Mucosa of descending colon (tissue), 3 donors: ENCODE measurements at regions not wholly inside any gene's neighbourhood (a gene's known extent, or its start where the extent isn't known, plus 50 kb on each side); places are given as distances from the start of the nearest gene placed in this dataset.

Experiments used
- ATAC-seq: fragments of 200-7000 bp; cut with Tn5 transposase; one replicate; pipeline ENCODE4 v1.9.1; 2020; ENCODE audit warnings: mild to moderate bottlenecking, moderate library complexity
- DNase-seq, 3 donors: peaks; one replicate each; pipeline ENCODE4 v3.0.0-alpha.2; 2020
- H3K36me3 ChIP-seq: fragments of 200-600 bp; one replicate; pipeline ENCODE4 v1.8.0; 2021; ENCODE audit warnings: low read depth, mild to moderate bottlenecking
- H3K4me1 ChIP-seq: fragments of 200-600 bp; one replicate; pipeline ENCODE4 v1.8.0; 2021; ENCODE audit warnings: low read depth, mild to moderate bottlenecking
- H3K4me3 ChIP-seq: fragments of 200-600 bp; one replicate; pipeline ENCODE4 v1.8.0; 2021; ENCODE audit warnings: mild to moderate bottlenecking
- H3K9me3 ChIP-seq: fragments of 200-600 bp; one replicate; pipeline ENCODE4 v1.8.0; 2021; ENCODE audit warnings: mild to moderate bottlenecking
- intact Hi-C, 2 donors: fragments of 100-400 bp; cut with DNase I in 1 of 2; cut with micrococcal nuclease in 1 of 2; formaldehyde crosslinking; loops; one replicate each; pipeline versions ENCODE4 v1.11.0 to v1.11.1; 2022; cut with DNase I, micrococcal nuclease
- TF ChIP-seq, protein P1 (sequence below): fragments of 200-600 bp; IDR thresholded peaks from one replicate; pipeline ENCODE4 v1.8.0; 2022; ENCODE audit warnings: antibody characterized with exemption, mild to moderate bottlenecking
- donor health status: DM: no; HTN: no; CAD: no; lungs with moderate emphysema.
- donor health status: DM: no; HTN: no; CAD: no.
- donor health status: DM: no; HTN: yes; CAD: no.

DNA sequence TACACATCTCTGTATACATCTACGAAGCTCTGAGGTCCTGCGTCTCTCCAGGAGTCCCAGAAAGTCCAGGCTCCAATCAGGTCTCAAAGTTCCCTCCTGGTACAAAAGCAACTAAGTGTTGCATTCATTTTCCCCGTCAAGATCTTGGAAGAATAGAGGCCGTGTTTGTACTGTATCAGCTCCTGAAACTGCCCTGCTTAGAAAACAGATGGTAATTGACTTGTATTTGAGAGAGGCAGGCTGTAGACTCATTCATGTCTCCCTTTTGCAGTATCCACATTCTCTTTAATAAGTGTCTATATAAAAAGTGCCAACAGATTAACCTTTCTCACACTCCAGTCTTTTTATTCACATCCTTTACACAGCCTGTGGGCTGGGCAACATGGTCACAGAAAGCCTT, 91.7 kb downstream of the HPGD start:
- ATAC-seq, result no peak
- no peak for DNase-seq
- Histone ChIP-seq H3K9me3 (no peaks in the 10 kb centered on the region), H3K4me3 (no peak overlapping the region), H3K4me1 (no peaks in the 10 kb centered on the region), H3K36me3 (no peaks in the 10 kb centered on the region)
- intact Hi-C loops, result no loop called here
- TF ChIP-seq, protein P1, sequence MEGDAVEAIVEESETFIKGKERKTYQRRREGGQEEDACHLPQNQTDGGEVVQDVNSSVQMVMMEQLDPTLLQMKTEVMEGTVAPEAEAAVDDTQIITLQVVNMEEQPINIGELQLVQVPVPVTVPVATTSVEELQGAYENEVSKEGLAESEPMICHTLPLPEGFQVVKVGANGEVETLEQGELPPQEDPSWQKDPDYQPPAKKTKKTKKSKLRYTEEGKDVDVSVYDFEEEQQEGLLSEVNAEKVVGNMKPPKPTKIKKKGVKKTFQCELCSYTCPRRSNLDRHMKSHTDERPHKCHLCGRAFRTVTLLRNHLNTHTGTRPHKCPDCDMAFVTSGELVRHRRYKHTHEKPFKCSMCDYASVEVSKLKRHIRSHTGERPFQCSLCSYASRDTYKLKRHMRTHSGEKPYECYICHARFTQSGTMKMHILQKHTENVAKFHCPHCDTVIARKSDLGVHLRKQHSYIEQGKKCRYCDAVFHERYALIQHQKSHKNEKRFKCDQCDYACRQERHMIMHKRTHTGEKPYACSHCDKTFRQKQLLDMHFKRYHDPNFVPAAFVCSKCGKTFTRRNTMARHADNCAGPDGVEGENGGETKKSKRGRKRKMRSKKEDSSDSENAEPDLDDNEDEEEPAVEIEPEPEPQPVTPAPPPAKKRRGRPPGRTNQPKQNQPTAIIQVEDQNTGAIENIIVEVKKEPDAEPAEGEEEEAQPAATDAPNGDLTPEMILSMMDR, result no peak

DNA sequence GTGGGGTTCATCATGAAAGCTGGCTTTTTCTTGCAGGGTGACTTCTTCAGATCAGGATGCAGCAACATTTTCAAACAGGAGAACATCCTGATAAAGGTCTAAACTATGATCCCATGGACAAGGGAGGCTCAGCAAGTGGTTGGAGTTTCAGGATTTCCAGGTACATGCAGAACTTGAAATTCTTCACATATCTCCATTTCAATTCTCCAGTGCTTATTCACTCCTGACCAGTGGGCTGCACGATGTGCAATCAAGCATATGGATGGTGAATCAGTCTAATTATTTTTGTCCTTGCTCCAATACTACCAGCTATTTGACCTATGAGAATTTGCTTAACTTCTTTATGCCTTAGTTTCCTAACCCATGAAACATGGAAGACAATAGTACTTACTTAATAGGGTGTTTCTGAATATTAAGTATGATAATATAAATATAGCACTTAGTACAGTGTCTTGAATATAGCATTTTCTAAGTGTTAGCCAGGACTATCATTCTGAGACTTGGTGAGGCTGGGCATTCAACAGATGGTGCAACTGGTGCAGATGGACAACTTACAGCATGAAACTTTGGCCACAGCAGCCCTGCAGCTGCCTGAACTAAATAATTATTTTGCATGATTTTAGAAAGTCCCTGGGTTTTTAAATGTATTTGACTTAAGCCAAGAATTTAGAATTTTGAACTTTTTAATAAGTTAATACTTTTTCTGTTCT, 92.4 kb downstream of the HPGD start:
- no peak for ATAC-seq
- TF ChIP-seq, protein P1, result no peak
- H3K9me3 ChIP-seq, result no peaks in the 10 kb centered on the region
- intact Hi-C loops, result no loop called here
- H3K4me3 ChIP-seq, result no peak overlapping the region
- DNase-seq, result no peak
- H3K4me1 ChIP-seq, result no peaks in the 10 kb centered on the region
- H3K36me3 ChIP-seq, result no peaks in the 10 kb centered on the region

DNA sequence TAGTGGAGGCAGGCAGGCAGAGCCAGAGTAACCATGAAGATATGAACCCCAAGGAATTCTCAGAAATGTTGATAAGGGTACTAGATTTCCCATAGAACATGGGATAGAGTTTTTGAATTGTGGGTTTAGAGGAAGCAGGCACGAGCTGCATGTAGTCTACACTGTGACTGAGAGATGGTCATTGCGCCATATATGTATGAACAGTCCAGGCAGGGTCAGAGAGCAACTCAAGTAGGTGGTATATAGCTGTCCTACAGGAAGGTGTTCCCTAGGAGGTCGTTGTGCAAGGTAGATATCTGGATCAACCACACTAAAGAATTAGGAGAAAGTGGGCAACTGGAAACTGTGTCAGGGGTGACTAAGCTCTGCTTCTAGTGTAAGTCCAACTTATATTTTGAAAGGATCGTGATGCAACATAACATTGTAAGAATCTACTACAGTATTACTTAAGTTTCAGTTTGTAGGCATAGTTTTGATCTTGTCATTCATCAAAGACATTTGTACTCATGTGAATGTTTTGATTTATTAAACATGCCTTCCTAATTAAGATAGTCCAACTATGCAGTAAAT, 94.6 kb downstream of the HPGD start:
- DNase-seq (no peak), ATAC-seq (no peak)
- peaks cover 2% of the 10 kb centered on the region for H3K4me1 ChIP-seq
- H3K4me3 ChIP-seq, result no peak overlapping the region
- TF ChIP-seq, protein P1, result no peak
- no peaks in the 10 kb centered on the region for H3K36me3 ChIP-seq
- intact Hi-C loops, result no loop called here
- H3K9me3 ChIP-seq, result no peaks in the 10 kb centered on the region

DNA sequence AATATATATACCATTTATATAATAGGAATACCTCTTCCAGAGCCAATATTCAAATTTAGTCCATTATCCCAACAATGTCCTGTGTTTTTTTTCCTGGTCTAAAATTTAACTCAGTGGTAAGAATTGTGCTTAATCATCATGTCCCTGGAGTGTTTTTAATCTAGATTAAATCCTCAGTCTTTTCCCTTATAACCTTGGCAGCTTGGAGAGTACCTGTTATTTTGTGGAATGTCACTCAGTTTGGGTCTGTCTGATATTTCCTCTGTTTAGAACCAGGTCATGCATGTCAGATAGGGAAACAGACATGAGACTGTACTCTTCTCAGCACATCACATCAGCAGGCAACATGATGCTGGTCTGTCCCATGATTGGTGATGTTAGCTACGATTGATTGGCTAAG, 96.6 kb downstream of the HPGD start:
- Histone ChIP-seq H3K36me3 (no peaks in the 10 kb centered on the region), H3K4me1 (peaks cover 2% of the 10 kb centered on the region), H3K9me3 (no peaks in the 10 kb centered on the region), H3K4me3 (no peak overlapping the region)
- intact Hi-C loops, result no loop called here
- no peak for DNase-seq
- ATAC-seq, result no peak
- TF ChIP-seq, protein P1, result no peak

DNA sequence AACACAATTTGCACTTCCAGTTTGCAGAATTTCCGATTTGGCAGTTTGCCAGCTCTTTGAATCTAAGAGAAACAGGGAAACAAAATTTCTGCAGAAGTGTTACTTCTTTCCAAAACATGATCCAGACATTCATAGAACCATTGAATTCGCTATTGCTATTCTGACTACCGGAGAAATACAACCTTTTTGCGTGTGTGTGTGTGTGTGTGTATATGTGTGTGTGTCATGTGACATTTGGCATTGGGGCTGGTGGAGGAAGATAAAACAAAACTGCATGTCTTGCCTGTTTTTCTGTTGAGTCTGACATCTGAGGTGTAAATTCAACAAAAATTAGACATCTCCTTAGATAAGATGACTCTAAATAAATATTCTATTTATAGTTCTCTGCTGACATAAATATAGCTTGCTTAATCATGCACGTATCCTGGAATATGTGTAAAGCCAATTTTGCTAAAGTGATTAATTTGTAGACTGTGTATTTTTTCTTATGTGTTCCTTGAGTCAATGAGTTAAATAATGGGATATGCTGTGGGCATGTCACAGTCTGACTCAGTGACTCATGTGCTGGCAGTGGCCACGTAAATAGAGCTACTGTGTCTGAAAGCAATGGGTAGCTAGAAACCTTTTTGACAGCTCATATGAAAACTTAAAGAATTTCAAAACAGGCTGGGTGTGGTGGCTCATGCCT, 98.9 kb downstream of the HPGD start:
- intact Hi-C loops, result no loop called here
- DNase-seq, result peak in 1 of 3 donors; percentile 51
- peak; percentile 76 for ATAC-seq
- H3K4me1 ChIP-seq, result peaks cover 2% of the 10 kb centered on the region
- H3K4me3 ChIP-seq, result no peak overlapping the region
- no peaks in the 10 kb centered on the region for H3K36me3 ChIP-seq
- TF ChIP-seq, protein P1, result no peak
- no peaks in the 10 kb centered on the region for H3K9me3 ChIP-seq
